H1 (cell line): ENCODE measurements at regions not wholly inside any gene's neighbourhood (a gene's known extent, or its start where the extent isn't known, plus 50 kb on each side); places are given as distances from the start of the nearest gene placed in this dataset.

Experiments
- KDM1A ChIP-seq: fragments of 200-600, 300-600 bp; sonication (generic); IDR thresholded peaks from 2 replicates; pipeline ENCODE4 v1.7.1; 2016; ENCODE audit warnings: mild to moderate bottlenecking, low read length, borderline replicate concordance
- TF ChIP-seq, protein P1 (sequence below): fragments of 300-600 bp; sonication (generic); IDR thresholded peaks from 2 replicates; pipeline ENCODE4 v1.7.1; 2012; ENCODE audit warnings: low read length, moderate library complexity, mild to moderate bottlenecking, inconsistent platforms; ENCODE audit not compliant: insufficient replicate concordance

DNA sequence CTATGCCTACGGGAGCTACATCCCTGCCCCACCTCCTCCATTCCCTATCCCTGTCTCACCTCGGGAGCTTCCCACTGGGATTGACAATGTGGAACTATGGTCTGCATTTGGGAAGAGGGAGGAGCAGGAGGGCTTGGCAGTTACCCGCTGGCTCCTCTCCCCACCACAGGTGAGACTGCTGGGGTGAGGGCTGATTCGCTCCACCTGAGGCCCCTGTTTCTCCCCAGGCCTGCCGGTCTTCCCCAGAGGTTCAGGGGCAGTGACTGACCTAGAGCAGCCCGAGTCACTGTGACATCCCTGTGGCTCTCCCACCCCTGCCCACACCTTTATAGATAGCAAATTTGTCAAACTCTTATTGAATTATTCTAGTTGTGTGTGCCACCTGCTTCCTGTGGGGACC, 252.6 kb downstream of the GLRX3 start (continued):
- TF ChIP-seq, protein P1, sequence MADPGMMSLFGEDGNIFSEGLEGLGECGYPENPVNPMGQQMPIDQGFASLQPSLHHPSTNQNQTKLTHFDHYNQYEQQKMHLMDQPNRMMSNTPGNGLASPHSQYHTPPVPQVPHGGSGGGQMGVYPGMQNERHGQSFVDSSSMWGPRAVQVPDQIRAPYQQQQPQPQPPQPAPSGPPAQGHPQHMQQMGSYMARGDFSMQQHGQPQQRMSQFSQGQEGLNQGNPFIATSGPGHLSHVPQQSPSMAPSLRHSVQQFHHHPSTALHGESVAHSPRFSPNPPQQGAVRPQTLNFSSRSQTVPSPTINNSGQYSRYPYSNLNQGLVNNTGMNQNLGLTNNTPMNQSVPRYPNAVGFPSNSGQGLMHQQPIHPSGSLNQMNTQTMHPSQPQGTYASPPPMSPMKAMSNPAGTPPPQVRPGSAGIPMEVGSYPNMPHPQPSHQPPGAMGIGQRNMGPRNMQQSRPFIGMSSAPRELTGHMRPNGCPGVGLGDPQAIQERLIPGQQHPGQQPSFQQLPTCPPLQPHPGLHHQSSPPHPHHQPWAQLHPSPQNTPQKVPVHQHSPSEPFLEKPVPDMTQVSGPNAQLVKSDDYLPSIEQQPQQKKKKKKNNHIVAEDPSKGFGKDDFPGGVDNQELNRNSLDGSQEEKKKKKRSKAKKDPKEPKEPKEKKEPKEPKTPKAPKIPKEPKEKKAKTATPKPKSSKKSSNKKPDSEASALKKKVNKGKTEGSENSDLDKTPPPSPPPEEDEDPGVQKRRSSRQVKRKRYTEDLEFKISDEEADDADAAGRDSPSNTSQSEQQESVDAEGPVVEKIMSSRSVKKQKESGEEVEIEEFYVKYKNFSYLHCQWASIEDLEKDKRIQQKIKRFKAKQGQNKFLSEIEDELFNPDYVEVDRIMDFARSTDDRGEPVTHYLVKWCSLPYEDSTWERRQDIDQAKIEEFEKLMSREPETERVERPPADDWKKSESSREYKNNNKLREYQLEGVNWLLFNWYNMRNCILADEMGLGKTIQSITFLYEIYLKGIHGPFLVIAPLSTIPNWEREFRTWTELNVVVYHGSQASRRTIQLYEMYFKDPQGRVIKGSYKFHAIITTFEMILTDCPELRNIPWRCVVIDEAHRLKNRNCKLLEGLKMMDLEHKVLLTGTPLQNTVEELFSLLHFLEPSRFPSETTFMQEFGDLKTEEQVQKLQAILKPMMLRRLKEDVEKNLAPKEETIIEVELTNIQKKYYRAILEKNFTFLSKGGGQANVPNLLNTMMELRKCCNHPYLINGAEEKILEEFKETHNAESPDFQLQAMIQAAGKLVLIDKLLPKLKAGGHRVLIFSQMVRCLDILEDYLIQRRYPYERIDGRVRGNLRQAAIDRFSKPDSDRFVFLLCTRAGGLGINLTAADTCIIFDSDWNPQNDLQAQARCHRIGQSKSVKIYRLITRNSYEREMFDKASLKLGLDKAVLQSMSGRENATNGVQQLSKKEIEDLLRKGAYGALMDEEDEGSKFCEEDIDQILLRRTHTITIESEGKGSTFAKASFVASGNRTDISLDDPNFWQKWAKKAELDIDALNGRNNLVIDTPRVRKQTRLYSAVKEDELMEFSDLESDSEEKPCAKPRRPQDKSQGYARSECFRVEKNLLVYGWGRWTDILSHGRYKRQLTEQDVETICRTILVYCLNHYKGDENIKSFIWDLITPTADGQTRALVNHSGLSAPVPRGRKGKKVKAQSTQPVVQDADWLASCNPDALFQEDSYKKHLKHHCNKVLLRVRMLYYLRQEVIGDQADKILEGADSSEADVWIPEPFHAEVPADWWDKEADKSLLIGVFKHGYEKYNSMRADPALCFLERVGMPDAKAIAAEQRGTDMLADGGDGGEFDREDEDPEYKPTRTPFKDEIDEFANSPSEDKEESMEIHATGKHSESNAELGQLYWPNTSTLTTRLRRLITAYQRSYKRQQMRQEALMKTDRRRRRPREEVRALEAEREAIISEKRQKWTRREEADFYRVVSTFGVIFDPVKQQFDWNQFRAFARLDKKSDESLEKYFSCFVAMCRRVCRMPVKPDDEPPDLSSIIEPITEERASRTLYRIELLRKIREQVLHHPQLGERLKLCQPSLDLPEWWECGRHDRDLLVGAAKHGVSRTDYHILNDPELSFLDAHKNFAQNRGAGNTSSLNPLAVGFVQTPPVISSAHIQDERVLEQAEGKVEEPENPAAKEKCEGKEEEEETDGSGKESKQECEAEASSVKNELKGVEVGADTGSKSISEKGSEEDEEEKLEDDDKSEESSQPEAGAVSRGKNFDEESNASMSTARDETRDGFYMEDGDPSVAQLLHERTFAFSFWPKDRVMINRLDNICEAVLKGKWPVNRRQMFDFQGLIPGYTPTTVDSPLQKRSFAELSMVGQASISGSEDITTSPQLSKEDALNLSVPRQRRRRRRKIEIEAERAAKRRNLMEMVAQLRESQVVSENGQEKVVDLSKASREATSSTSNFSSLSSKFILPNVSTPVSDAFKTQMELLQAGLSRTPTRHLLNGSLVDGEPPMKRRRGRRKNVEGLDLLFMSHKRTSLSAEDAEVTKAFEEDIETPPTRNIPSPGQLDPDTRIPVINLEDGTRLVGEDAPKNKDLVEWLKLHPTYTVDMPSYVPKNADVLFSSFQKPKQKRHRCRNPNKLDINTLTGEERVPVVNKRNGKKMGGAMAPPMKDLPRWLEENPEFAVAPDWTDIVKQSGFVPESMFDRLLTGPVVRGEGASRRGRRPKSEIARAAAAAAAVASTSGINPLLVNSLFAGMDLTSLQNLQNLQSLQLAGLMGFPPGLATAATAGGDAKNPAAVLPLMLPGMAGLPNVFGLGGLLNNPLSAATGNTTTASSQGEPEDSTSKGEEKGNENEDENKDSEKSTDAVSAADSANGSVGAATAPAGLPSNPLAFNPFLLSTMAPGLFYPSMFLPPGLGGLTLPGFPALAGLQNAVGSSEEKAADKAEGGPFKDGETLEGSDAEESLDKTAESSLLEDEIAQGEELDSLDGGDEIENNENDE: no peak
- TF ChIP-seq KDM1A: no peak
- TF ChIP-seq, all 59 proteins: peak for 0
